ENCODE measurements at regions not wholly inside any gene's neighbourhood (a gene's known extent, or its start where the extent isn't known, plus 50 kb on each side); places are given as distances from the start of the nearest gene placed in this dataset.

- no peak for TF ChIP-seq ZNF26 (tag by site-specific recombination; IDR thresholded peaks at IDR 0.05)
- no peak for TF ChIP-seq ZNF639 (tag by site-specific recombination; IDR thresholded peaks at IDR 0.05)
- no peak for TF ChIP-seq ZNF10 (tag by site-specific recombination; IDR thresholded peaks at IDR 0.05)
- no peak for TF ChIP-seq ZNF248 (tag by site-specific recombination; IDR thresholded peaks at IDR 0.05)
- TF ChIP-seq ZNF645 (tag by site-specific recombination; IDR thresholded peaks at IDR 0.05): no peak
- no peak for TF ChIP-seq ZBTB10 (tag by site-specific recombination; IDR thresholded peaks at IDR 0.05)
- no peak for TF ChIP-seq ZBTB26 (tag by site-specific recombination; optimal IDR thresholded peaks at IDR 0.05)
- no peak for TF ChIP-seq ZNF830 (tag by site-specific recombination; IDR thresholded peaks at IDR 0.05; ENCODE audit: low read depth)
- Histone ChIP-seq H3K27ac (ENCODE audit: extremely low read depth, low read depth, low read length) (no peak overlapping the region), H3K9me3 (ENCODE audit: control insufficient read depth, insufficient read depth, low read depth, low read length) (no peaks in the 10 kb centered on the region), H3K4me1 (ENCODE audit: control insufficient read depth, insufficient read depth, low read length) (no peaks in the 10 kb centered on the region), H3K36me3 (ENCODE audit: control insufficient read depth in 2 of 2, insufficient read depth in 1 of 2, low read length in 2 of 2) (no peaks in the 10 kb centered on the region), H3K4me3 (ENCODE audit: low read depth, low read length) (no peak overlapping the region)
- ChIA-PET POLR2A (no interaction called here), CTCF (interaction anchor here (0.9 kb wide), 1 partner anchor 692 kb away, joined by 3 read pairs; no protein-coding TSS in a partner anchor)
Measured at GRCh38 chr15:87758794-87759418, 497.6 kb downstream of the NTRK3 start.

GRCh38 chr15:87757084-87757483 lies 499.5 kb downstream of the NTRK3 start:
- H3K36me3 ChIP-seq (ENCODE audit: control insufficient read depth in 2 of 2, insufficient read depth in 1 of 2, low read length in 2 of 2): no peaks in the 10 kb centered on the region
- no peak overlapping the region for H3K27ac ChIP-seq (ENCODE audit: extremely low read depth, low read depth, low read length)
- CTCF ChIA-PET: interaction anchor here (0.7 kb wide), 1 partner anchor 248 kb away, joined by 3 read pairs; no protein-coding TSS in a partner anchor
- POLR2A ChIA-PET: interaction anchor here (0.6 kb wide), 1 partner anchor 14 kb away, joined by 6 read pairs; no protein-coding TSS in a partner anchor
- no peaks in the 10 kb centered on the region for H3K9me3 ChIP-seq (ENCODE audit: control insufficient read depth, insufficient read depth, low read depth, low read length)
- peaks cover 10% of the 10 kb centered on the region for H3K4me1 ChIP-seq (ENCODE audit: control insufficient read depth, insufficient read depth, low read length)
- H3K4me3 ChIP-seq (ENCODE audit: low read depth, low read length): no peak overlapping the region
- TF ChIP-seq ZBTB44 (tag by site-specific recombination; IDR thresholded peaks at IDR 0.05) (no peak), ZNF561 (tag by site-specific recombination; IDR thresholded peaks at IDR 0.05; ENCODE audit: borderline replicate concordance) (no peak), ZNF580 (tag by site-specific recombination; IDR thresholded peaks at IDR 0.05) (no peak), ZNF146 (tag by site-specific recombination; IDR thresholded peaks at IDR 0.05) (no peak), ZNF18 (tag by site-specific recombination; IDR thresholded peaks at IDR 0.05) (no peak), ZNF785 (tag by site-specific recombination; IDR thresholded peaks at IDR 0.05) (no peak), ZNF624 (tag by site-specific recombination; IDR thresholded peaks at IDR 0.05) (no peak), ZNF26 (tag by site-specific recombination; IDR thresholded peaks at IDR 0.05) (no peak), ZNF175 (tag by site-specific recombination; IDR thresholded peaks at IDR 0.05) (no peak)
